GM12878 (cell line): ENCODE measurements at regions not wholly inside any gene's neighbourhood (a gene's known extent, or its start where the extent isn't known, plus 50 kb on each side); places are given as distances from the start of the nearest gene placed in this dataset.

Experiments
- ATAC-seq: fragments of 200-7000 bp; cut with Tn5 transposase; 3 replicates; pipeline ENCODE4 v1.9.1; 2020; ENCODE audit warnings: mild to moderate bottlenecking, moderate library complexity
- BruUV-seq: library from RNA; stranded (reverse); fragments of 400-500 nt; replicated peaks from 2 replicates; lab custom pipeline; 2021; lab: Mats Ljungman, UMichigan
- CTCF ChIA-PET: fragments of 300-600 bp; sonication (Branson Sonifier 250); formaldehyde crosslinking; extraction: SDS; loops from one replicate; lab custom pipeline; 2021; ENCODE audit warnings: inconsistent platforms; lab: Yijun Ruan, JAX
- POLR2A ChIA-PET: fragments of 350-600 bp; formaldehyde crosslinking; extraction: SDS; loops from one replicate; lab custom pipeline; 2021; ENCODE audit warnings: inconsistent platforms; lab: Charles Lee
- RAD21 ChIA-PET: fragments of 300-600 bp; sonication (Branson Sonifier 250); formaldehyde crosslinking; loops from one replicate; lab custom pipeline; 2023; ENCODE audit warnings: antibody characterized with exemption; ENCODE audit not compliant: unreplicated experiment; lab: Charles Lee
- SMC1A ChIA-PET: fragments of 300-600 bp; sonication (Branson Sonifier 250); formaldehyde crosslinking; loops from one replicate; lab custom pipeline; 2023; ENCODE audit not compliant: unreplicated experiment, uncharacterized antibody; lab: Charles Lee
- DNase-seq: peaks from one replicate; pipeline ENCODE4 v3.0.0-alpha.2; 2011; ENCODE audit warnings: low read depth, low spot score
- FAIRE-seq: peaks from 3 replicates; lab custom pipeline; 2011; peaks lifted over from hg19 to GRCh38; lab: Jason Lieb, UNC
- H2AFZ ChIP-seq: 2 replicates; pipeline ENCODE4 v1.6.0; 2011; ENCODE audit warnings: low read depth, low read length, control low read depth; ENCODE audit not compliant: control insufficient read depth
- H3K27ac ChIP-seq: 2 replicates; pipeline ENCODE4 v1.5.1; 2011; ENCODE audit warnings: control low read depth; ENCODE audit not compliant: control insufficient read depth, insufficient read depth
- H3K27me3 ChIP-seq, 2 experiments: replicated peaks in 1 of 2; 2 replicates each; pipeline versions ENCODE4 v1.6.0 to v1.6.1; 2011; ENCODE audit warnings: low read length in 1 of 2; ENCODE audit not compliant: control insufficient read depth in 2 of 2, insufficient read depth in 2 of 2
- H3K36me3 ChIP-seq, 2 experiments: 2 replicates each; pipeline ENCODE4 v1.5.1; 2011; ENCODE audit warnings: low read length in 1 of 2; ENCODE audit not compliant: control insufficient read depth in 2 of 2, insufficient read depth in 2 of 2
- H3K4me1 ChIP-seq: 2 replicates; pipeline ENCODE4 v1.6.1; 2011; ENCODE audit warnings: mild to moderate bottlenecking, low read length, moderate library complexity, mixed read lengths; ENCODE audit not compliant: control insufficient read depth, insufficient read depth
- H3K4me2 ChIP-seq: 2 replicates; pipeline ENCODE4 v1.6.0; 2011; ENCODE audit warnings: control low read depth; ENCODE audit not compliant: control insufficient read depth, insufficient read depth
- H3K4me3 ChIP-seq: fragments of 200-600 bp; sonication (generic); 2 replicates; pipeline ENCODE4 v1.5.1; 2016
- H3K79me2 ChIP-seq: 2 replicates; pipeline ENCODE4 v1.6.0; 2011; ENCODE audit warnings: low read length; ENCODE audit not compliant: control insufficient read depth, insufficient read depth
- H3K9ac ChIP-seq: 2 replicates; pipeline ENCODE4 v1.8.0; 2011; ENCODE audit warnings: low read length, control low read depth, mixed read lengths; ENCODE audit not compliant: control insufficient read depth, insufficient read depth
- H3K9me3 ChIP-seq: replicated peaks from 3 replicates; pipeline ENCODE4 v1.5.1; 2011; ENCODE audit warnings: mild to moderate bottlenecking, low read length; ENCODE audit not compliant: control insufficient read depth, insufficient read depth
- H4K20me1 ChIP-seq: 2 replicates; pipeline ENCODE4 v1.6.0; 2011; ENCODE audit not compliant: control insufficient read depth, insufficient read depth
- CEBPB ChIP-seq, 2 experiments: fragments of 150-350 bp in 1 of 2; IDR thresholded peaks; 2 replicates each; pipeline ENCODE4 v1.6.1; 2012 to 2014; ENCODE audit warnings: low read depth in 2 of 2, low read length in 2 of 2, borderline replicate concordance in 1 of 2, inconsistent platforms in 1 of 2
- CEBPZ ChIP-seq: fragments of 150-350 bp; IDR thresholded peaks from 2 replicates; pipeline ENCODE4 v1.6.1; 2016; ENCODE audit warnings: low read depth, low read length
- EGR1 ChIP-seq, 2 experiments: IDR thresholded peaks; 1 replicate in 1 of 2; 2 replicates in 1 of 2; pipeline ENCODE4 v1.6.1; 2011 to 2012; ENCODE audit warnings: low read depth in 2 of 2, low read length in 2 of 2, borderline replicate concordance in 1 of 2, mild to moderate bottlenecking in 1 of 2, moderate library complexity in 1 of 2
- JUND ChIP-seq: IDR thresholded peaks from 2 replicates; pipeline ENCODE4 v1.6.1; 2012; ENCODE audit warnings: low read depth, mild to moderate bottlenecking, low read length, improper control_type of control experiment, moderate library complexity
- RUNX3 ChIP-seq: IDR thresholded peaks from 2 replicates; pipeline ENCODE4 v1.6.1; 2012; ENCODE audit warnings: low read length, inconsistent platforms
- SIN3A ChIP-seq: IDR thresholded peaks from 2 replicates; pipeline ENCODE4 v1.6.1; 2012; ENCODE audit warnings: low read depth, low read length, improper control_type of control experiment
- ZNF592 ChIP-seq: fragments of 450-650 bp; IDR thresholded peaks from 2 replicates; pipeline ENCODE4 v1.6.1; 2017; ENCODE audit warnings: mild to moderate bottlenecking, moderate library complexity
- WGBS: methylation state at CpG from one replicate; pipeline ENCODE4 v1.1.6; 2016; ENCODE audit warnings: low lambda C conversion rate; ENCODE audit not compliant: insufficient replicate concordance, insufficient coverage; ENCODE audit errors: missing lambda C conversion rate; 5-methylcytosine and 5-hydroxymethylcytosine counted together
- in situ Hi-C: fragments of 300-500 bp; cut with MboI; formaldehyde crosslinking; loops from 9 replicates; pipeline ENCODE4 v1.14.3; 2018; ENCODE audit warnings: mixed read lengths
- intact Hi-C: fragments of 100-400 bp; cut with micrococcal nuclease; formaldehyde crosslinking; loops from one replicate; pipeline ENCODE4 v1.14.2; 2022; ENCODE audit not compliant: unreplicated experiment

- no peak for ATAC-seq
- no peak overlapping the region for H2AFZ ChIP-seq
- no peak for DNase-seq
- no peaks in the 10 kb centered on the region for H3K9me3 ChIP-seq
- FAIRE-seq: no peak
- ChIA-PET RAD21 (no interaction called here), SMC1A (no interaction called here), CTCF (no interaction called here), POLR2A (no interaction called here)
- intact Hi-C loops: no loop called here
- no TSS peak for BruUV-seq
- no peaks in the 10 kb centered on the region for H3K79me2 ChIP-seq
- no peaks in the 10 kb centered on the region for H3K4me1 ChIP-seq
- H3K27me3 ChIP-seq: no peaks in the 10 kb centered on the region
- H3K27ac ChIP-seq: no peak overlapping the region
- H3K4me3 ChIP-seq: no peak overlapping the region
- H3K9ac ChIP-seq: no peak overlapping the region
- no peaks in the 10 kb centered on the region for H3K36me3 ChIP-seq
- TF ChIP-seq RUNX3 (peak; percentile 27), ZNF592 (no peak)
- WGBS: 20% methylated on average over 6 of the region's 6 CpGs
- in situ Hi-C loops: no loop called here
- H4K20me1 ChIP-seq: no peaks in the 10 kb centered on the region
- H3K4me2 ChIP-seq: no peak overlapping the region
Observed at GRCh38 chr16:79677799-79678530, 77.4 kb upstream of the MAF start.

GRCh38 chr16:79673635-79674034 is 73.1 kb upstream of the MAF start:
- FAIRE-seq (no peak), ATAC-seq (no peak), DNase-seq (no peak)
- Histone ChIP-seq H3K4me1 (no peaks in the 10 kb centered on the region), H3K36me3 (no peaks in the 10 kb centered on the region), H3K4me2 (no peak overlapping the region), H3K9me3 (no peaks in the 10 kb centered on the region), H3K27ac (no peak overlapping the region), H4K20me1 (no peaks in the 10 kb centered on the region), H3K9ac (no peak overlapping the region), H3K4me3 (no peak overlapping the region), H2AFZ (no peak overlapping the region), H3K79me2 (no peaks in the 10 kb centered on the region), H3K27me3 (no peaks in the 10 kb centered on the region)
- WGBS: 18% methylated on average over 3 of the region's 3 CpGs
- in situ Hi-C loops: no loop called here
- no TSS peak for BruUV-seq
- POLR2A ChIA-PET: no interaction called here
- intact Hi-C loops: no loop called here
- SMC1A ChIA-PET: no interaction called here
- RAD21 ChIA-PET: no interaction called here
- CTCF ChIA-PET: no interaction called here
- TF ChIP-seq JUND: no peak
- no peak for TF ChIP-seq CEBPB (IDR thresholded peaks at IDR 0.05; ENCODE audit: borderline replicate concordance in 1 of 2, low read depth in 2 of 2, low read length in 2 of 2)
- TF ChIP-seq EGR1 (IDR thresholded peaks at IDR 0.05; ENCODE audit: borderline replicate concordance in 1 of 2, low read depth in 2 of 2, low read length in 2 of 2): no peak
- TF ChIP-seq CEBPZ: no peak
- no peak for TF ChIP-seq SIN3A
